Astrocyte of the hippocampus (primary cell): ENCODE measurements at regions not wholly inside any gene's neighbourhood (a gene's known extent, or its start where the extent isn't known, plus 50 kb on each side); places are given as distances from the start of the nearest gene placed in this dataset.
"Not testable (repeated sequence)": the region's sequence is repeated elsewhere in the genome, so short reads cannot be mapped to it uniquely, and the experiment has no call there.

ENCODE experiments used
- DNase-seq: peaks from one replicate; pipeline ENCODE4 v3.0.0; 2011; ENCODE audit warnings: low read depth, low spot score

DNA sequence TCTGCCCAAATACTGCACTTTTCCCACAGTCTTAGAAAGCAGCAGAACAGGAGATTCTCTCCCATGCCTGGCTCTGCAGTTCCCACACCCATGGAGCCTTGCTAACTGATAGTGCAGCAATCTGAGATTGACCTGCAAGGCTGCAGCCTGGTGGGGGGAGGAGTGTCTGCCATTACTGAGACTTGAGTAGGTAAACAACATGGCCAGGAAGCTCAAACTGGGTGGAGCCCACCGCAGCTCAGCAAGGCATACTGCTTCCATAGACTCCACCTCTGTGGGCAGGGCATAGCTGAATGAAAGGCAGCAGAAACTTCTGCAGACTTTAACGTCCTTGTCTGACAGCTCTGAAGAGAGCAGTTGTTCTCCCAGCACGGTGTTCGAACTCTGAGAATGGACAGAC lies 358.5 kb upstream of the PCDH9 start:
- DNase-seq, result no peak

GRCh38 chr13:67577361-67577760 lies 347.2 kb upstream of the PCDH9 start:
- DNase-seq, result no peak

DNA sequence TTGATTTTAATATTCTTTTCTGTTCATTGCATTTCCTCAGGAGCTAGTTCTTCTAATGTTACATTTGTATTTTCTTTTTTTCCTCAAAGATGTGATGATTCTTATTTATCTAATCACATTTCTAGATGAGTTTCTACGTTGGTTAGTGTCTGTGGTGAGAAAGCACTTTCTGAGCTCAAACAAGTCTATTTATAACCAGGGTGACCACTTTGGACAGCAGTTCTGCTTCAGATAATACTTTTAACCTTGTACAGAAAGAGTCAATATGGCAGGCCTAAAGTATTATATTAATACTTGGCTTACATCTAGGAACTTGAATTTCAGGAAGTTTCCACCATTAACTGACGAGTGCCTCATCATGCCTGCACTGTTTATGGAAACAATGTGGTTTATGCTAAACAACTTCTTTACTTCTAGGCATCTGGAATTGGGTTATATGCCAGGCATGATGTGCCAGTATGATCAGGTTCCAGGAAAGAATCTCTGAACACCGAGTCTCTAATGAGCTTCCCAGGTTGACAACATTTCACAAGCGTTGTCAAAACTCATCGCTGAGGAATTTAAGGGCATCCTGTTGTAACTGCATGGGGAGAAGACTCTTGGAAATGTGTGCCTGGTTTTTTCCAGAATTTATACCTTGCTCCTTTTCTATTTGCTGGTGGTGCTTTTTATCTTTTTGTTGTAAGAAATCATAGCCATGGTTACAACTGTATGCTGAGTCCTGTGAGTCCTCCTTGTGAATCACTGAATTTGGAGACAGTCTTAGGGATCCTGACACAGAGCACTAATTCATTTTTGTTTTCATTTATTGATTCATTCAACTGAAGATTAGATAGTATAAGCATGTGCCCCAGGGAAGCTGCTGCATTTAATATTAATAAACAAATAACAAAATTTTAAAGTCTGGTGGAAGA lies 344.4 kb upstream of the PCDH9 start:
- peak; percentile 92 for DNase-seq

DNA sequence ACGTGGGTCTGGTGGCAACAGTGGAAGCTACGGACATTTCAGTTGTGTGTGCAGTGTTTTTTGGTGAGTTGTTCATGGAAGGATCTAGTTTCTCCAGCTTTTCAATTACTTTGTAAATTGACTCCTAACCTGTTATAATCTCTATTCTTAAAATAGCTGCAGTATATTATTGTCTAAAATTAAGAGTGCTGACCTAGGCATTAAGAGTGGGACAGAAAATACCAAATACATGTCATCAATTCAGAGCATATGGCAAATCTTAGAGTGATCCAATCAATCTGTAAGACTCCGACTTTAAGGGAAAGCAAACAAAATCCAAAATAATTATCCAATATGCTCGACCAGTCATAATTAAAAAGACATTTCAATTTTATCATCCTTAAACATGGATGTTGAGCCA lies 338.1 kb upstream of the PCDH9 start:
- no peak for DNase-seq

DNA sequence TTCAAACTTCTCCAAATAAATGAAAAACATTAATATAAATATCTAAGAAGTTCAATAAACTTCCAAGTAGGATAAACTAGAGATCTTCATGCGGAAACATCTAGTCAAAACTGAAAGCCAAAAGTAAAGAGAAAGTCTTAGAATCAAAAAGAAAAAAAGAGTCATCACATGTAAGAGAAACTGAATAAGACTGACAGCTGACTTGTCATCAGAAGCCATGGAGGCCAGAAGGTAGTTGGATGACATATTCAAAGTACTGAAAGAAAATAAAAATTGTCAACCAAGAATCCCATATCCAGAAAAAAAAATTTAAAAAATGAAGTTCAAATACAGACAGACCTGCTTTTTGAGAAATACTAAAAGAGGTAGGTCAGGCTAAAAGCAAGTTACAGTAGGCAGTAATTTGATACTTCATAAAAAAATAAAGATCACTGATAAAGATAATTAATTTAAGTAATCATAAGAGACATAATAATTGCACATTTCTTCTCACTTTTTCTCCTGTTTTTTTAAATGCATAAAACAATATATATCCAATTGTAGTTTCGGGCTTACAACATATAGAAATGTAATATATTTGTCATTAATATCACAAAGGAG lies 327.6 kb upstream of the PCDH9 start:
- DNase-seq, result no peak

GRCh38 chr13:67557118-67557517 lies 327.0 kb upstream of the PCDH9 start:
- no peak for DNase-seq

DNA sequence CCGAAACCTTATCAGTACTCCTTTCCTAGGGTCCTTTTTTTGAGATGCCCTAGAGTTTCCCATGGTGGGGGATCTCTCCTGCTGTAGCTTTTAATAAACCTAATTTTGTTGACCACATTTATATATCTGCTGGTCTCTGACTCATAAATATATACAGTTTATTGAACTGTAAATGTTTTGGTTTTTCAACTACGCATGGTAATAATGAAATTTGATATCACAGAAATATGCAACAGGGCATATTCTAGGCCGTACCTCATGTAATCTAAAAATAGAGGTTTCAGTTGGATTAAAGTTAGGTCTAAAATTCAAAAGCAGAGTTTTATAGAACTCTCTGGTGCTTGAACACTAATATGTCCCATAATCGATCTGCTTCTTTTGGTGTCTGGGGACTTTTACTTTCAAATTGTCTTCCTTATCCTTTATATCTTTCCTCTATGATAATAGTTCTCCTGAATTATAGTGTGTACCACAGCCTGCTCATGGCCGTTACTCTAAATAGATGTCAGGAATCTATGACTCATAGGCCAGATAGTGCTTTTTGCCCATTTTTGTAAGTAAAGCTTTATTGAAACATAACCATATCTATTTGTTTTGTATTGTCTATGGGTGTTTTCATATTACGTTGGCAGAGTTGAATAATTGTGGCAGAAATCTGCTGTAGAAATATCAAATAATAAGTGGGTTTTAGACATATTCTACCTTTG lies 324.8 kb upstream of the PCDH9 start:
- no peak for DNase-seq

GRCh38 chr13:67554286-67554685 lies 324.1 kb upstream of the PCDH9 start:
- DNase-seq, result no peak

DNA sequence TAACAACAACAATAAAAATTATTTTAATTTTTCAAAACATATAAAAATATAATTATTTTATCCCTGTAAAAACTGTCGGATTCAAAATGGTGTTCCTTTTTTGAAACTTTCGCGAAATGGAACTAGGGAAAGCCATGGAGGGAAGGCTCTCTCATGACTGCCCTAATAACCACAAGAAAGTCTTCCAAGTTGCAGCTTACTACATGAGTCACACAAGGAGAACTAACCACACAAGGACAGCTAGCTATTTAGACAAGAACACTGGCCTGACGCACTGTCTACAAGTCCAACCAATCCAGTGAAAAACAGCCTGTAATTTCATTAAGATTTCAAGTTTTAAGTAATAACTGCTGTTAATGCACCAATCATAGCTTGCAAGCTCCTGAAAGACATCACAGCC lies 319.2 kb upstream of the PCDH9 start:
- DNase-seq, result peak; percentile 93

- no peak for DNase-seq
Measured at GRCh38 chr13:67538906-67539305, 308.8 kb upstream of the PCDH9 start.

- no peak for DNase-seq
Measured at GRCh38 chr13:67520886-67521285, 290.8 kb upstream of the PCDH9 start.

- DNase-seq, result no peak
Measured at GRCh38 chr13:67519356-67519755, 289.2 kb upstream of the PCDH9 start.

GRCh38 chr13:67518785-67519184 lies 288.6 kb upstream of the PCDH9 start:
- DNase-seq, result no peak

DNA sequence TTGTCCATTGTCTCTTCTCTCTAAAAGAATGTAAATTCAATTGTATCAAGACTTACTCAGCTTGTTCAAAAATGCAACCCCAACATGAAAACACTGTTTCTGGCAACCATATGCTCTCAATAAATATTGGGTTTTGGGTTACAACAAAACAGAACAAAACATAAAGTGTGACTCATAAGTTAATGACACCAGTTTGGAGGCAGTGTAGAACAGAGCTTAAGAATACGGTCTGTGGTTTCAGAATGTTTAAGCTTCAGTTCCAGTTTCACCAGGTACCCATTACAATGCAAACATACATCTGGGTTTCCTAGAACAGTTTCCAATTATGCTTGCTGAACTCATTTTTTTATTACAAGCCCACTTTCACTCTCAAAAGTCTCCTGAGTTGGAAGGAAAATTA lies 285.8 kb upstream of the PCDH9 start:
- DNase-seq, result peak; percentile 77

- no peak for DNase-seq
Measured at GRCh38 chr13:67509018-67509417, 278.9 kb upstream of the PCDH9 start.

DNA sequence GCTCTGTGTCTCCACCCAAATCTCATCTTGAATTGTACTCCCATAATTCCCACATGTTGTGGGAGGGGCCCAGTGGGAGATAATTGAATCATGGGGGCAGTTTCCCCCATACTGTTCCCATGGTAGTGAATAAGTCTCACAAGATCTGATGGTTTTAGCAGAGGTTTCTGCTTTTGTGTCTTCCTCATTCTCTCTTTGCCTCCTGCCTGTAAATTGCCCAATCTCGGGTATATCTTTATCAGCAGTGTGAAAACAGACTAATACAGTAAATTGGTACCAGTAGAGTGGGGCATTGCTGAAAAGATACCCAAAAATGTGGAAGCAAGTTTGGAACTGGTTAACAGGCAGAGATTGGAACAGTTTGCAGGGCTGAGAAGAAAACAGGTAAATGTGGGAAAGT lies 278.1 kb upstream of the PCDH9 start:
- not testable (repeated sequence) for DNase-seq

DNA sequence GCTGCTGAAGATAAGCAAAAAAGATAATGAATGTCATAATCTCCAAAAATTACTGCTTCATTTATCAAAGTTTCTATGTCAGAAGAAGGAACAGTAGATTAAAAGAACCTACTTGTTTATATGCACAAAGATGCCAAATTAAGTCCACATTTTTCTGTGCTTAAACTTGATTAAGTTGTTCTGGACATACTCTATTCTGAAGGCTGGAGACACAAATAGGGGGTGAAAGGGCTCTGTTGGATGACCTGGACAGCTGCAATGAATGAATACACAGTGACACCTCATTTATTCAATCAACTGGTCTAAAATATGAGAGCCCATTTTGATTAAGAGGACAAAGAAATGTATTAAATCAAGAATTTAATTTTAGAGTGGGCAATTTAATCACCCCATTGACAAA lies 276.3 kb upstream of the PCDH9 start:
- no peak for DNase-seq

DNA sequence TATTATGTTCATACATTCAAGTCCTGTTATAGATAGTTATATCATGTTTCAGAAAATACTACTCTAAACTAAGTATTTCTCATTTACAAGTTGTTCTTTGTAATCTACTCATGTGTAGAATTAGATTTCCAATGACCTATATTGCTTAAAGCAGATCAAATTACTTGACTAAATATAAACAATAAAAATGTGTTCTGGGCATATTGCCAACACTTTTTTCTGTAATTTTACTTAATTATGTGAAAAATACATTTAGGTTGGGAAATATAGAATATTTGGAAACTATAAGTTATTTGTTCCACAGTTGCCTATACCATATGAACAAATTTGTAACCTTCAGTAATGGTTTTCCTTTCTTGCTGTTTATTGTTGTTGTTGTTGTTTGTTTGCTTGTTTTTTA lies 275.2 kb upstream of the PCDH9 start:
- no peak for DNase-seq

GRCh38 chr13:67498948-67499347 lies 268.8 kb upstream of the PCDH9 start:
- no peak for DNase-seq

DNA sequence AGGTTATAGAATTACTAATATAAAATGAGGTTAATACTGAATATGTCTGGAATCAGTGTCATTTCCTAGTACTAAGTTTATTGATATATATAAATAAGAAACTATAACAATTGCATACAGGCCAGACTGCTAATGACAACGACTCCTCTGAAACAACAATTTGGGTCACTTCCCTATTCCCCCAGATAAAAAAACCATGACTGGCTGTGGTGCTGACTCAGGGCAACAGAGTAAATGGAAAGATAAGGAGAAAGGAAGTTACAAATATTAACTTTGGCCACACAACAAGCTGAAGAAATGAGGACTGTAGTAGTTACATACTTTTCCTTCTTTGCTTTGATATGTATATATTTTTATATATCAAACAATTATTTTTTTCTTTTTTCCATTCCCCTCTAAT lies 263.7 kb upstream of the PCDH9 start:
- DNase-seq, result peak; percentile 10

DNA sequence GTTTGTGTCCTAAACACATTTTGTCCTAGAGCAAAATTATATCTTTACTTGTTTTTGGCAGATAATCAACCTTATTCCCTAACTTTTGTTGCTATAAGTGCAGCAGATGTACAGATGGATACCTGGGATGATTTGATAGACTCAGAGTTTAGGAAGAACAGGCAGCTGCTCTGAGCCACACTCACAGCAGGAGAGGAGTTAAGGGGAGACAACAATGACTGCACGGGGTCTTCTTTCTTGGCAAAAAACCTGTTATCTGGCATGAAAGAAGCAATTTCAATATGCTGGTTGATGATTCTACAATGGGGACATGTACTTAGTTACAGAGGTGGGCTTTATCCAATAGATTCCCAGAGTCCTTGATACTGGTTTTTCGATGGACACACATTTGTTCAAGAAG lies 258.9 kb upstream of the PCDH9 start:
- DNase-seq, result no peak

GRCh38 chr13:67481445-67481844 lies 251.3 kb upstream of the PCDH9 start:
- DNase-seq, result no peak

DNA sequence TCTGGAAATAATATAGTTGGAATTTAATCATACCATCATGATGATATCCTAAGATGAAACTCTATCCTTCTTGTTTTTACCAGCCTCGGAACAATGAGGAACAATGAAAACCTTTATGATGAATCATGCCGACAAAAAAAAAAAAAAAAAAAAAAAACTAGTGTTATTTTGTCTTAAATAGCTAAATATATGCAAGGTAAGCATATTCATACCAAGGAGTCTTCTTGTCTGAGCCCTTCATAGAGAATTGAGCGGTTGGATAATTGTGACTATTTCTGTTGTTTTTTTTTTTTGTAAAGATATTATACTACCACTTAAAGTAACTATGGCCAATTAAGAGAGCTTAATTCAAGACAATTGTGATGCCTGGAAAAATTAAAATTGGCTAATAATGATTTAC lies 244.0 kb upstream of the PCDH9 start:
- DNase-seq, result no peak
